ENCODE measurements at regions not wholly inside any gene's neighbourhood (a gene's known extent, or its start where the extent isn't known, plus 50 kb on each side); places are given as distances from the start of the nearest gene placed in this dataset.
"Not testable (repeated sequence)": the region's sequence is repeated elsewhere in the genome, so short reads cannot be mapped to it uniquely, and the experiment has no call there.

GRCh38 chr10:81200801-81201200 lies 663.1 kb downstream of the SH2D4B start:
- no peak for DNase-seq (ENCODE audit: low read depth in 3 of 3, low spot score in 2 of 3)

GRCh38 chr10:81207359-81207758 lies 667.6 kb upstream of the NRG3 start:
- not testable (repeated sequence) for DNase-seq (ENCODE audit: low read depth in 3 of 3, low spot score in 2 of 3)

GRCh38 chr10:81213370-81213769 lies 661.6 kb upstream of the NRG3 start:
- peak in 1 of 3 donors; percentile 1 for DNase-seq (ENCODE audit: low read depth in 3 of 3, low spot score in 2 of 3)

- DNase-seq (ENCODE audit: low read depth in 3 of 3, low spot score in 2 of 3): no peak
Measured at GRCh38 chr10:81215498-81215897, 659.5 kb upstream of the NRG3 start.

- no peak for DNase-seq (ENCODE audit: low read depth in 3 of 3, low spot score in 2 of 3)
Measured at GRCh38 chr10:81216949-81217348, 658.0 kb upstream of the NRG3 start.

GRCh38 chr10:81218307-81218706 lies 656.7 kb upstream of the NRG3 start:
- DNase-seq (ENCODE audit: low read depth in 3 of 3, low spot score in 2 of 3): no peak

GRCh38 chr10:81219758-81220157 lies 655.2 kb upstream of the NRG3 start:
- DNase-seq (ENCODE audit: low read depth in 3 of 3, low spot score in 2 of 3): no peak

- DNase-seq (ENCODE audit: low read depth in 3 of 3, low spot score in 2 of 3): no peak
Measured at GRCh38 chr10:81248886-81249285, 626.1 kb upstream of the NRG3 start.

GRCh38 chr10:81251457-81252115 lies 623.4 kb upstream of the NRG3 start:
- peak in 2 of 3 donors; percentile 52 to 53 for DNase-seq (ENCODE audit: low read depth in 3 of 3, low spot score in 2 of 3)

- not testable (repeated sequence) for DNase-seq (ENCODE audit: low read depth in 3 of 3, low spot score in 2 of 3)
Measured at GRCh38 chr10:81264991-81265390, 610.0 kb upstream of the NRG3 start.

GRCh38 chr10:81270051-81270450 lies 604.9 kb upstream of the NRG3 start:
- no peak for DNase-seq (ENCODE audit: low read depth in 3 of 3, low spot score in 2 of 3)

GRCh38 chr10:81280497-81281479 lies 594.2 kb upstream of the NRG3 start:
- DNase-seq (ENCODE audit: low read depth in 3 of 3, low spot score in 2 of 3): no peak

- no peak for DNase-seq (ENCODE audit: low read depth in 3 of 3, low spot score in 2 of 3)
Measured at GRCh38 chr10:81288544-81288943, 586.5 kb upstream of the NRG3 start.

- DNase-seq (ENCODE audit: low read depth in 3 of 3, low spot score in 2 of 3): no peak
Measured at GRCh38 chr10:81297292-81297691, 577.7 kb upstream of the NRG3 start.

GRCh38 chr10:81303656-81304055 lies 571.3 kb upstream of the NRG3 start:
- DNase-seq (ENCODE audit: low read depth in 3 of 3, low spot score in 2 of 3): no peak

- DNase-seq (ENCODE audit: low read depth in 3 of 3, low spot score in 2 of 3): no peak
Measured at GRCh38 chr10:81306971-81307782, 567.8 kb upstream of the NRG3 start.

- no peak for DNase-seq (ENCODE audit: low read depth in 3 of 3, low spot score in 2 of 3)
Measured at GRCh38 chr10:81309041-81309552, 565.9 kb upstream of the NRG3 start.

GRCh38 chr10:81314471-81314870 lies 560.5 kb upstream of the NRG3 start:
- DNase-seq (ENCODE audit: low read depth in 3 of 3, low spot score in 2 of 3): no peak

- no peak for DNase-seq (ENCODE audit: low read depth in 3 of 3, low spot score in 2 of 3)
Measured at GRCh38 chr10:81315026-81315425, 560.0 kb upstream of the NRG3 start.

GRCh38 chr10:81348003-81348402 lies 527.0 kb upstream of the NRG3 start:
- no peak for DNase-seq (ENCODE audit: low read depth in 3 of 3, low spot score in 2 of 3)

- DNase-seq (ENCODE audit: low read depth in 3 of 3, low spot score in 2 of 3): peak in 1 of 3 donors; percentile 1
Measured at GRCh38 chr10:81367132-81367531, 507.9 kb upstream of the NRG3 start.
